ENCODE measurements at regions not wholly inside any gene's neighbourhood (a gene's known extent, or its start where the extent isn't known, plus 50 kb on each side); places are given as distances from the start of the nearest gene placed in this dataset.
"Not testable (repeated sequence)": the region's sequence is repeated elsewhere in the genome, so short reads cannot be mapped to it uniquely, and the experiment has no call there.

- DNase-seq: no peak
Measured at GRCh38 chr2:106339609-106340008, 128.6 kb downstream of the RGPD3 start.

- DNase-seq: no peak
Measured at GRCh38 chr2:106339132-106339531, 129.1 kb downstream of the RGPD3 start.

GRCh38 chr2:106338043-106338442 is 130.2 kb downstream of the RGPD3 start:
- no peak for DNase-seq

GRCh38 chr2:106336737-106337136 is 131.5 kb downstream of the RGPD3 start:
- no peak for DNase-seq

GRCh38 chr2:106336108-106336507 is 132.1 kb downstream of the RGPD3 start:
- DNase-seq: no peak

GRCh38 chr2:106334802-106335201 is 133.4 kb downstream of the RGPD3 start:
- no peak for DNase-seq

- not testable (repeated sequence) for DNase-seq
Measured at GRCh38 chr2:106333253-106333873, 134.8 kb downstream of the RGPD3 start.

- DNase-seq: no peak
Measured at GRCh38 chr2:106332054-106332453, 136.2 kb downstream of the RGPD3 start.

- not testable (repeated sequence) for DNase-seq
Measured at GRCh38 chr2:106330384-106331261, 136.5 kb upstream of the UXS1 start.

GRCh38 chr2:106323337-106324013 is 129.4 kb upstream of the UXS1 start:
- DNase-seq: no peak

- no peak for DNase-seq
Measured at GRCh38 chr2:106322281-106322680, 128.2 kb upstream of the UXS1 start.

- not testable (repeated sequence) for DNase-seq
Measured at GRCh38 chr2:106320439-106320838, 126.3 kb upstream of the UXS1 start.

GRCh38 chr2:106316915-106317314 is 122.8 kb upstream of the UXS1 start:
- no peak for DNase-seq

GRCh38 chr2:106314444-106314843 is 120.3 kb upstream of the UXS1 start:
- DNase-seq: peak; percentile 9

- DNase-seq: no peak
Measured at GRCh38 chr2:106311041-106311370, 116.9 kb upstream of the UXS1 start.

GRCh38 chr2:106307860-106308259 is 113.8 kb upstream of the UXS1 start:
- DNase-seq: no peak

GRCh38 chr2:106306387-106306786 is 112.3 kb upstream of the UXS1 start:
- DNase-seq: no peak

- no peak for DNase-seq
Measured at GRCh38 chr2:106304612-106305184, 110.6 kb upstream of the UXS1 start.

GRCh38 chr2:106299696-106300095 is 105.6 kb upstream of the UXS1 start:
- no peak for DNase-seq

- no peak for DNase-seq
Measured at GRCh38 chr2:106296182-106296815, 102.2 kb upstream of the UXS1 start.

GRCh38 chr2:106294182-106294581 is 100.1 kb upstream of the UXS1 start:
- DNase-seq: no peak

- DNase-seq: no peak
Measured at GRCh38 chr2:106293271-106293783, 99.2 kb upstream of the UXS1 start.

- DNase-seq: no peak
Measured at GRCh38 chr2:106292627-106293026, 98.5 kb upstream of the UXS1 start.
